ENCODE measurements at regions not wholly inside any gene's neighbourhood (a gene's known extent, or its start where the extent isn't known, plus 50 kb on each side); places are given as distances from the start of the nearest gene placed in this dataset.
"Not testable (repeated sequence)": the region's sequence is repeated elsewhere in the genome, so short reads cannot be mapped to it uniquely, and the experiment has no call there.

DNA sequence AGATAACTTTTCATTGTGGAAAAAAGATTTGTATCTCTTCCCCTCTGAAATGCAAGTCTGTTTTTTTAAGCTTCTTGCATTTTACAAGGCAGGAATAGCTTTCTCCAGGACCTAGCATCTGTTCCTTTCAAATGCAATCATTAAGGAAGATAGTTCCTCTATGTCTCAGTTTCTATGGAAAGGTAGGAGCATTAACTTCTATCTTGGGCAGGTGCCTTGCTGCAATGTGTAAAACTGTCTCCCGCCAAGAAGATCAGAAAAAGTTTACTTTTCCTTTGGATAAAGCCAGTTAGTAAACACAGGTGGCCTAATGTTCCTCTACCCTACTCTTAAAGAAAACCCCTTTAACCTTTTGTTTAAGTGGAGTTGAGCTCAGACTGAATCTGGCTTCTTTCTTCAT is 560.6 kb upstream of the CYLC2 start:
- no peak for TF ChIP-seq POLR2A (IDR thresholded peaks at IDR 0.05)
- TF ChIP-seq, protein P1, sequence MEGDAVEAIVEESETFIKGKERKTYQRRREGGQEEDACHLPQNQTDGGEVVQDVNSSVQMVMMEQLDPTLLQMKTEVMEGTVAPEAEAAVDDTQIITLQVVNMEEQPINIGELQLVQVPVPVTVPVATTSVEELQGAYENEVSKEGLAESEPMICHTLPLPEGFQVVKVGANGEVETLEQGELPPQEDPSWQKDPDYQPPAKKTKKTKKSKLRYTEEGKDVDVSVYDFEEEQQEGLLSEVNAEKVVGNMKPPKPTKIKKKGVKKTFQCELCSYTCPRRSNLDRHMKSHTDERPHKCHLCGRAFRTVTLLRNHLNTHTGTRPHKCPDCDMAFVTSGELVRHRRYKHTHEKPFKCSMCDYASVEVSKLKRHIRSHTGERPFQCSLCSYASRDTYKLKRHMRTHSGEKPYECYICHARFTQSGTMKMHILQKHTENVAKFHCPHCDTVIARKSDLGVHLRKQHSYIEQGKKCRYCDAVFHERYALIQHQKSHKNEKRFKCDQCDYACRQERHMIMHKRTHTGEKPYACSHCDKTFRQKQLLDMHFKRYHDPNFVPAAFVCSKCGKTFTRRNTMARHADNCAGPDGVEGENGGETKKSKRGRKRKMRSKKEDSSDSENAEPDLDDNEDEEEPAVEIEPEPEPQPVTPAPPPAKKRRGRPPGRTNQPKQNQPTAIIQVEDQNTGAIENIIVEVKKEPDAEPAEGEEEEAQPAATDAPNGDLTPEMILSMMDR (IDR thresholded peaks at IDR 0.05), result no peak
- DNase-seq, result no peak
- H3K4me1 ChIP-seq, result no peaks in the 10 kb centered on the region
- no peaks in the 10 kb centered on the region for H3K36me3 ChIP-seq
- H3K4me3 ChIP-seq, result no peak overlapping the region
- H3K27me3 ChIP-seq, result no peaks in the 10 kb centered on the region
- no peaks in the 10 kb centered on the region for H3K9me3 ChIP-seq
- no peak overlapping the region for H3K27ac ChIP-seq
- intact Hi-C loops (cut with DNase I; ENCODE audit: low total_unique reads), result no loop called here

DNA sequence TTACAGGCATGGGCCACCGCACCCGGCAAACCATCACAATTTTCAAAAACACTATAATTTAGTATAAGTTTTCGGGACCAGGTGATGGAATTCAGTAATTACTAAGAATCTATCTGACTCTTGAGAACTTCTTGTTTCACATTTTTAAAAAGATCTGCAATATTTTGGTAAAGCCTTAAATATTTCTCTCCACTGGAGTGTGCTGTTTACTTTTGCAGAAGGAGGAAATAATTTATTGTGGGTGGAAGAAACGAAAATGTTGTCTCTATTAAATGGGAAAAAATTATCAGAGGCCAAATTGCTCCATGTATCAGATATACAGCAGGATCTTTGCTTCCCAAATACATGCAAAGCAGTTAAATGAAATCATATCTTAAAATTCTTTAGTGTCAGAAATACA is 566.8 kb upstream of the CYLC2 start:
- Histone ChIP-seq H3K4me3 (no peak overlapping the region), H3K9me3 (no peaks in the 10 kb centered on the region), H3K36me3 (peaks cover 0 to 5% of the 10 kb centered on the region in 2 donors), H3K4me1 (no peaks in the 10 kb centered on the region), H3K27ac (no peak overlapping the region), H3K27me3 (no peaks in the 10 kb centered on the region)
- intact Hi-C loops (cut with DNase I; ENCODE audit: low total_unique reads), result no loop called here
- TF ChIP-seq, protein P1 (IDR thresholded peaks at IDR 0.05), result no peak
- DNase-seq, result no peak

DNA sequence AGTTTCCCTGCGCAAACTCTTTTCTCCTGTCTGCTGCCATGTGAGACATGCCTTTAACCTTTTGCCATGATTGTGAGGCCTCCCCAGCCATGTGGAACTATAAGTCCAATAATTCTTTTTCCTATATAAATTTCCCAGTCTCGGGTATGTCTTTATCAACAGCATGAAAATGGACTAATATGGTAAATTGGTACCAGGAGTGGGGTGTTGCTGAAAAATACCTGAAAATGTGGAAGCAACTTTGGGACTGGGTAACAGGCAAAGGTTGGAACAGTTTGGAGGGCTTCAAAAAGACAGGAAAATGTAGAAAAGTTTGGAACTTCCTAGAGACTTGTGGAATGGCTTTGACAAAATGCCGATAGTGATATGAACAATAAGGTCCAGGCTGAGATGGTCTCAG is 578.9 kb upstream of the CYLC2 start:
- H3K9me3 ChIP-seq; H3K27ac ChIP-seq; H3K4me3 ChIP-seq; DNase-seq; H3K4me1 ChIP-seq; H3K27me3 ChIP-seq; H3K36me3 ChIP-seq; intact Hi-C loops (cut with DNase I; ENCODE audit: low total_unique reads): not testable (repeated sequence)

DNA sequence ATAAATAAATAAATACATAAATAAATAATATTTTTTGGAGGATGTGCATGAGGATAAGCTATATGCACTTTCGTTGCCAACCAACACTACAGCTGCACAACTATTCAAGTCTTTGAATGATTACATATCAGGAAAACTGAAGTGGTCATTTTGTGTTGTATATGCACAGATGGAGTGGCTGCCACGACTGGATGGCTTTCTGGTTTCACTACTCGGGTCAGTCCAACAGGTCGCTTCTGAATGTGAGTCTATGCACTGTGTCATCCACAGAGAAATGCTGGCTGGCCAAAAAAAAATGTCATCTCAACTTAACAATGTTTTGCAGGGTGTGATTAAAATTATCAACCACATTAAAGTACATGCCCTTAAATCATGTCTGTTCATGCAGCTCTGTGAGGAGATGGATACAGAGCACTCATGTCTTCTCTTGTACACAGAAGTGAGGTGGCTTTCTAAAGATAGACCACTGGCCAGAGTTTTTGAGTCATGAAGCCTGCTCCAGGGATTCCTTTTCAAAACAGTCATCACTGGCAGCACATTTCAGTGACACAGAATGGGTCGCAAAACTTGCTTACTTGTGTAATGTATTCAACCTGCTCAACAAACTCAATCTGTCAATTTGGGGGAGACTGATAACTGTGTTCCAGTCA is 589.8 kb upstream of the CYLC2 start:
- H3K27ac ChIP-seq, result no peak overlapping the region
- TF ChIP-seq, protein P1 (IDR thresholded peaks at IDR 0.05), result no peak
- TF ChIP-seq POLR2A (IDR thresholded peaks at IDR 0.05), result no peak
- intact Hi-C loops (cut with DNase I; ENCODE audit: low total_unique reads), result no loop called here
- H3K9me3 ChIP-seq, result no peaks in the 10 kb centered on the region
- no peak overlapping the region for H3K4me3 ChIP-seq
- no peak for DNase-seq
- no peaks in the 10 kb centered on the region for H3K36me3 ChIP-seq
- H3K4me1 ChIP-seq, result no peaks in the 10 kb centered on the region
- H3K27me3 ChIP-seq, result no peaks in the 10 kb centered on the region

DNA sequence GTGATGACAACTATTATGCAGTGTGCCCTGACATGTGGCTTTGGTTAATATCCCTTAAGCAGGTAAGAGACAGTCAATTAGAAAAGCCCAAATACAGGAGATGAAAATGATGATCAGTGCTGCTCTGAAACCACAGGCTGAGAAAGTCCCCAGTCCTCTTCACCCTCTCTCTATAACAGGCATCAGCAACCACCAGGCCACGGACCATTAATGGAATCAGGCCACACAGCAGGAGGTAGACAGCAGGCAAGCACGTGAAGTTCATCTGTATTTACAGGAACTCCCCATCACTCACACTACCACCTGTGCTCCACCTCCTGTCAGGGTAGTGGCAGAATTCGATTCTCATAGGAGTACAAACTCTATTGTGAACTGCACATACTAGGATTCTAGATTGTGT is 591.6 kb upstream of the CYLC2 start:
- Histone ChIP-seq H3K4me1 (no peaks in the 10 kb centered on the region), H3K27ac (no peak overlapping the region), H3K4me3 (no peak overlapping the region), H3K9me3 (no peaks in the 10 kb centered on the region), H3K27me3 (no peaks in the 10 kb centered on the region), H3K36me3 (no peaks in the 10 kb centered on the region)
- intact Hi-C loops (cut with DNase I; ENCODE audit: low total_unique reads), result no loop called here
- DNase-seq, result no peak
- TF ChIP-seq, protein P1 (IDR thresholded peaks at IDR 0.05), result no peak
- no peak for TF ChIP-seq POLR2A (IDR thresholded peaks at IDR 0.05)

DNA sequence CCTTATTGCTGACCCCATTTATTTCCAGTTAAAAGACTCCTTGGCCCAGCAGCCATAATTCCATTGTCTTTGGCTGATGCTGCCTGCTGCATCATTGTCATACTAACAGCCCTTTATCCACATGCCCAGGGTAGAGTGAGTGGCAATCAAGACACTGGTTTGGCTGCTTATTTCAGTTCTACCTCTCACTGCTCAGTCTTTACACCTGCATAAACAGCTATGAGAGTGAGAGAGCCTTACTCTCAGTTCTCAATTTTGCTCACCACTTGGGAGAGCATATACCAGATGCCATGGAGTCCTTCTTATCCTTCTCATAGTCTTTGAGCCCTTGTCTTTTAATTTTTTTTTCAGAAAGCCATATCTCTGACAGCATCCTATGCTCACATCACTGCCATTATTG is 596.9 kb upstream of the CYLC2 start:
- intact Hi-C loops (cut with DNase I; ENCODE audit: low total_unique reads), result no loop called here
- no peak for DNase-seq
- H3K27ac ChIP-seq, result no peak overlapping the region

DNA sequence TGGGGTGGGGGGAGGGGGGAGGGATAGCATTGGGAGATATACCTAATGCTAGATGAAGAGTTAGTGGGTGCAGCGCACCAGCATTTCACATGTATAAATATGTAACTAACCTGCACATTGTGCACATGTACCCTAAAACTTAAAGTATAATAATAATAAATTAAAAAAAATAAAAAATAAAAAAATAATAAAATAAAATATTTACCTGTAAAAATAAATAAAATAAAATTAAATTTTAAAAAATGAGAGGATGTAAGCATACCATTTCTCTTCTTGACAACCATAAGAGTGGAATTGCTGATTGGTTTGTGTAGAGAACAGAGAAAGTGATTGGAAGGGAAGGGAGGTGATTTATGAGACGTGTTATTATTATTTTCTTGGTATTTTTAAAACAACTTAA is 609.5 kb upstream of the CYLC2 start:
- H3K9me3 ChIP-seq; DNase-seq; H3K27me3 ChIP-seq; intact Hi-C loops (cut with DNase I; ENCODE audit: low total_unique reads); H3K27ac ChIP-seq; H3K36me3 ChIP-seq; H3K4me3 ChIP-seq; H3K4me1 ChIP-seq: not testable (repeated sequence)

More for the DNA sequence above, 596.9 kb upstream of the CYLC2 start:
- no peaks in the 10 kb centered on the region for H3K36me3 ChIP-seq
- H3K4me3 ChIP-seq, result no peak overlapping the region
- H3K9me3 ChIP-seq, result no peaks in the 10 kb centered on the region
- H3K4me1 ChIP-seq, result no peaks in the 10 kb centered on the region
- TF ChIP-seq, protein P1 (IDR thresholded peaks at IDR 0.05), result no peak
- TF ChIP-seq POLR2A (IDR thresholded peaks at IDR 0.05), result no peak
- H3K27me3 ChIP-seq, result no peaks in the 10 kb centered on the region

Measured in uterus (tissue), 3 donors.